ENCODE measurements at regions not wholly inside any gene's neighbourhood (a gene's known extent, or its start where the extent isn't known, plus 50 kb on each side); places are given as distances from the start of the nearest gene placed in this dataset.

DNA sequence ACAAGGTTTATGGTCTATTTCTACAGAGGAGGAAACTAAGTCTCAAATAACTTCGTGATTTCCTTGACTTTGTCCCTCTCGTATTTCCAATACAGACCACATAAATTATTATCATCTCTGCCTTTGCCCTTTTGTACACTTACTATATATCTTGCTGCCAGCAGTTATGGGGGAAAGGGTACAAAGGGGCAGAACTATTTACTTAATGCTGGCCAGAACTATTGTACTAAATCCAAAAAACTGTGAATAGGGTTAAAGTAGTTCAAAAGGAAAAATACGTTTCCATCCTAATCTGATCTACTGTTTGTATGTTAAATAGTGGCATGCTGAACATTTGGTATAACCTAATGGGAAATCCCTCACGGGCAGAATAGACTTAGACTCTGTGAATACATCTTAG is 537.3 kb upstream of the SEMA6D start:
- Histone ChIP-seq H3K27me3 (ENCODE audit: control insufficient read depth, insufficient read depth, low read length) (peaks cover 22% of the 10 kb centered on the region), H3K4me1 (ENCODE audit: control insufficient read depth, insufficient read depth, low read length) (peaks cover 8% of the 10 kb centered on the region), H3K9me3 (replicated peaks; ENCODE audit: control insufficient read depth, low read depth, low read length) (no peaks in the 10 kb centered on the region), H3K27ac (ENCODE audit: low read length) (no peak overlapping the region), H3K4me3 (ENCODE audit: low read length) (no peak overlapping the region), H3K36me3 (ENCODE audit: control insufficient read depth, insufficient read depth, low read length) (no peaks in the 10 kb centered on the region)
- DNase-seq, result no peak
- WGBS (ENCODE audit: insufficient coverage), result no CpG with 5 or more reads among the region's 4 CpGs

DNA sequence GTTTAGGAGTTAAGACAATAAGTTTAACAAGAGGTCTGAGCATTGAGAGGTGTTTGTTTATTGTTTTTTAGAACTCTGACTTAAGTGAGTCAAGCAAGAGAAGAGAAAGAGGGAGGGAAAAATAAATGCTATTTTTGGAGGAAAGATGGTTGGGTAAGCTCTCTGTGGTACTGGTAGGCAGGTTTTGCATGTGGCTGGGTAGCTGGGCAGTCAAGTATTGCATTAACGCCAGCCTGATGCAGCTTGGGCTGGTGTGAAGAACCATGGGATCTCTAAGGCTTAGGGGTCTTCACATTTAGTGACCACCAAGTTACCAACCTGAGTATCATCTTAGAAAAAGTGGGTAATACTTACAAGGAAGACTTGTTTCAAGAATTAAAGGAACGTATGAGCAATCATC is 534.5 kb upstream of the SEMA6D start:
- Histone ChIP-seq H3K36me3 (ENCODE audit: control insufficient read depth, insufficient read depth, low read length) (no peaks in the 10 kb centered on the region), H3K4me1 (ENCODE audit: control insufficient read depth, insufficient read depth, low read length) (peaks cover 13% of the 10 kb centered on the region), H3K27ac (ENCODE audit: low read length) (no peak overlapping the region), H3K27me3 (ENCODE audit: control insufficient read depth, insufficient read depth, low read length) (peaks cover 29% of the 10 kb centered on the region), H3K4me3 (ENCODE audit: low read length) (no peak overlapping the region), H3K9me3 (replicated peaks; ENCODE audit: control insufficient read depth, low read depth, low read length) (no peaks in the 10 kb centered on the region)
- no peak for DNase-seq
- WGBS (ENCODE audit: insufficient coverage), result no CpG with 5 or more reads among the region's 2 CpGs

DNA sequence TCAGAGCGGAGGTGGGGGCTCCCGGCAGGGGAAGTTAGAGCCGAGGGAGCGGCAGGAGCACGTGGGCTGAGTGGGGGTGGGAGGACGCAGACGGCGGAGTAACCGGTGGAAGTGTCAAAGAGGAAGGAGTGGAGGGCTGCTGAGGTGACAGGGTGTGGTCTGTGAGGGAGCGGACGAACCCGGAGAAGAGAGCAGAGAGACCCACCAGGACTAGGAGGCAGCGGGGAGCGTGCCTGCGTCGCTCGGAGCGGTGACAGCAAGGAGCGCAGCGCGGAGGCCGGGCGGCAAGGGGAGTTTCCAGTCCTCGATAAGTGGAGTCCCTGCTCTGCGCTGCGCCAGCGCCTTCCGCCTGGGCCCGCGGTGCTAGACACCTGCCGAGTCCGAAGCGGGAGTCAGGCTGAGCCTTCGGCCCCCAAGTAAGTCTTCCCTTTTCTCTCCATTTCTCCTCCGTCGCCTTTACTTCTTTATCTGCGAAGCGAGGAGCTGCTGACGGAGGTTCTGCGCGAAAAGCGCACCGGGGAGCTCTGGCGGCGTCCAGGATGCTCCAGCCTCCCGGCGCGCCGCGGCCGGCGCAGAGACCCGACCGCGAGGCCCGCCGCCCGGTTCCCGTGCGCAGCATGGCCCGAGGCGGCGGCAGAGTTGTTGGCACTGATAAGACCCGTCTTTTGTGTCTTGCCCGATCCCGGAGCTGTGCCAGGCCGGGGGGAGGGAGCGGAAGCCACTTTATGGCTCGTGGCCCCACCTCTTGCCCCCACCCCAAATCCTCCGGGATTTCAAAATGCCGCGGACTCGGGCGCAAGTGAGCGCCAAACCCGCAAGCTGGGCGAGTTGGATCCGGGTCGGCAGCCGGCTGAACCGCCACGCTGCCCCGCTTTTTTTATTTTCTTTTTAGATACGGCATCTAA is 533.0 kb upstream of the SEMA6D start:
- H3K27me3 ChIP-seq (ENCODE audit: control insufficient read depth, insufficient read depth, low read length), result peaks cover 29% of the 10 kb centered on the region
- H3K4me3 ChIP-seq (ENCODE audit: low read length), result peak overlapping the region; percentile 57
- DNase-seq, result peak; percentile 40

DNA sequence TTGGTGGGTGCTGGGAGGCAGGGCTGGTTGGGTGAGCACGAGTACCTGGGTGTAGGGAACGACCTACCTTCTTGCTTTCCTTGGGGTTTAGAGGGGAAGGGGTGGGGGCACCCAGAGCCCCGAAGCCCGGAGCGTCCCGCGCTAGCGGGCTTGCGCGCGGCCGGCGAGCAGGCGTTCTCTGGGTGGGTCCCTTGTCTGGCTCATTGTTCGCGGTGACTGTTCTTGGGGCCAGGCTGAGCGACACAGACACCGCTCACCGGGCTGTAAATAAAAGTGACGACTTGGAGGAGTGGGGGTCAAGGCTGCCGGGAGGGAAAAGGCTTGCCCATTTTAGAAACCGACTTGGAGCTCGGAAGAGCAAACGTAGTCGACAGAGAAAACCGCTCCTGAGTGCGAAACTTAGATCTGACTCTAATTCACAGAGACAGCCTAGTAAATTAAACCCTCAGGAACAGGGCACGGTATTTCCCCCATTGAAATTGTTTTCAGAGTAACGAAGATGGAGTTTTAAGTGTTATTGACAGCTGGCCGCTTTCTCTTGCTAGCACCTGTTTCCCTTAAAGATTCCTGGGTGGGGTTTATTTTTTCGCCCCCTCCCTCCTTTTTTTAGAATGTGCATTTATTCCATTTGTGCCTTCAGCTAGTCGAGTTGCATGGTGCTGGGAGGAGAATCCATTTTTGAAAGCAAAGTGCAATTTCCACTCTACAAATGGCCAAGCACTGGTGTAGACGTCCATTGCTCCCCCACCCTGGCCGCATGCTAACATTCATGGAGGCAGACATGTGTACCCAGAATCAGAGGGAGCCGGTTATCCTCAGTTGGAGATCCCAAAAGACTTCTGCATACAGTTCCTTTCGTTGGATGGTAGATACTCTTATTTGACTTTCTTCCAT is 532.1 kb upstream of the SEMA6D start:
- Histone ChIP-seq H3K27me3 (ENCODE audit: control insufficient read depth, insufficient read depth, low read length) (peaks cover 29% of the 10 kb centered on the region), H3K27ac (ENCODE audit: low read length) (no peak overlapping the region), H3K36me3 (ENCODE audit: control insufficient read depth, insufficient read depth, low read length) (no peaks in the 10 kb centered on the region), H3K4me3 (ENCODE audit: low read length) (peak overlapping the region; percentile 57), H3K4me1 (ENCODE audit: control insufficient read depth, insufficient read depth, low read length) (peaks cover 13% of the 10 kb centered on the region), H3K9me3 (replicated peaks; ENCODE audit: control insufficient read depth, low read depth, low read length) (no peaks in the 10 kb centered on the region)
- peak; percentile 24 for DNase-seq
- 5% methylated on average over 26 of the region's 36 CpGs for WGBS (ENCODE audit: insufficient coverage)

More for the DNA sequence above, 533.0 kb upstream of the SEMA6D start:
- WGBS (ENCODE audit: insufficient coverage), result under 1% methylated on average over 72 of the region's 84 CpGs
- H3K9me3 ChIP-seq (replicated peaks; ENCODE audit: control insufficient read depth, low read depth, low read length), result no peaks in the 10 kb centered on the region
- no peaks in the 10 kb centered on the region for H3K36me3 ChIP-seq (ENCODE audit: control insufficient read depth, insufficient read depth, low read length)
- peaks cover 13% of the 10 kb centered on the region for H3K4me1 ChIP-seq (ENCODE audit: control insufficient read depth, insufficient read depth, low read length)
- no peak overlapping the region for H3K27ac ChIP-seq (ENCODE audit: low read length)

DNA sequence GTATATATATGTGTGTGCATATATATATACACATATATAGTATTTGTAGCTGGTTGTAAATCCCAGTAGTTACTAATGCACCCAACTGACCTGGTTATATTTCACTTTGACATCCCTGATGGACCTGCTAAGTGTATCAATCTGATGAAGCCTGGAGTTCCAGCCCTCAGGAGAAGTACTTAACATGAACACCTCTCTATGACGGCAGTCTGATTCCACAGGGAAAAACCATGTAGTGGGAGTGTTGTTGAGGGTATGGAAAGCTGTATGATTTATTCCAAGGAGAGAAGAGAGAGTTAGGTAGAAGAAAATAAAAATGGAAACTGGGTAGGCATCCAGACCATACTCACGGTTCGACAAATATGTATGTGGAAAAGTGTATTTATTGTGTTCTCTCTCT is 531.2 kb upstream of the SEMA6D start:
- DNase-seq, result no peak
- Histone ChIP-seq H3K36me3 (ENCODE audit: control insufficient read depth, insufficient read depth, low read length) (no peaks in the 10 kb centered on the region), H3K4me3 (ENCODE audit: low read length) (no peak overlapping the region), H3K27ac (ENCODE audit: low read length) (no peak overlapping the region), H3K27me3 (ENCODE audit: control insufficient read depth, insufficient read depth, low read length) (peaks cover 29% of the 10 kb centered on the region), H3K9me3 (replicated peaks; ENCODE audit: control insufficient read depth, low read depth, low read length) (no peaks in the 10 kb centered on the region), H3K4me1 (ENCODE audit: control insufficient read depth, insufficient read depth, low read length) (peaks cover 13% of the 10 kb centered on the region)
- no CpG with 5 or more reads among the region's 3 CpGs for WGBS (ENCODE audit: insufficient coverage)

DNA sequence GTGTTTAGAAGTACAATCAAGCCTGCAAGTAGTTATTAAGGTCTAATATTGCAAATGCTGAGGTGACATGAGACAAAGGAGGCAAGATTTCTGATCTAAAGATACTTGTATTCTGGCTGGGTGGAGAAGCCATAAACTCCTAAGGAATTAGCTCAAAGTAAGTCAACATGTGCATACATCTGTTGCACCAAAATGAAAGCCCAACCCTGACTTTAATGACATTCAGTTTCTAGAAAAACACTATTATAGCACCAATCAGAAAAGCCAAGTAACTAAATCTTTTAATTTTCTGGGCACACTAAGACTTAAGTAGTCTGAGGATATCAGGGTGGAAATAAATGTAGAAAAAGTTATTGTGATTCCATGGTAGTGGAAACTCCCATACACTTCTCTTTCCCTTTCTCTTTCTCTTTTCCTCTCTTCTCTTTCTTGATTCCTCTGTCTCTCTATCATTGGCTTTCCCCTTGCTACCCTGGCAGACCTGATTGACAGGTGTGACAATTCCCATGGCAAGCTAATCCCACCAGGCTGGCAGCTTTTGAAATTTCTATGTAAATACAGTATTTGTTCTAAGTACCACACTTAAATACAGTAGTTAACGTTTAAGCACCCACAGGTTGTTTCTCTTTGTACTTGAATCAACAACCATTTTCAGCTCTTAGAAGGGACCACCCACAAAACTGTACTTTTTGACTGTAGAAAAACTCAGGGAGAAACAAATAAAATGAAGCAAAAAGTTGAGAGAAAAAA is 528.4 kb upstream of the SEMA6D start:
- WGBS (ENCODE audit: insufficient coverage), result no CpG with 5 or more reads among the region's 1 CpG
- H3K36me3 ChIP-seq (ENCODE audit: control insufficient read depth, insufficient read depth, low read length), result no peaks in the 10 kb centered on the region
- H3K4me1 ChIP-seq (ENCODE audit: control insufficient read depth, insufficient read depth, low read length), result peaks cover 11% of the 10 kb centered on the region
- no peak overlapping the region for H3K4me3 ChIP-seq (ENCODE audit: low read length)
- peaks cover 17% of the 10 kb centered on the region for H3K27me3 ChIP-seq (ENCODE audit: control insufficient read depth, insufficient read depth, low read length)
- no peak overlapping the region for H3K27ac ChIP-seq (ENCODE audit: low read length)
- H3K9me3 ChIP-seq (replicated peaks; ENCODE audit: control insufficient read depth, low read depth, low read length), result no peaks in the 10 kb centered on the region
- no peak for DNase-seq

DNA sequence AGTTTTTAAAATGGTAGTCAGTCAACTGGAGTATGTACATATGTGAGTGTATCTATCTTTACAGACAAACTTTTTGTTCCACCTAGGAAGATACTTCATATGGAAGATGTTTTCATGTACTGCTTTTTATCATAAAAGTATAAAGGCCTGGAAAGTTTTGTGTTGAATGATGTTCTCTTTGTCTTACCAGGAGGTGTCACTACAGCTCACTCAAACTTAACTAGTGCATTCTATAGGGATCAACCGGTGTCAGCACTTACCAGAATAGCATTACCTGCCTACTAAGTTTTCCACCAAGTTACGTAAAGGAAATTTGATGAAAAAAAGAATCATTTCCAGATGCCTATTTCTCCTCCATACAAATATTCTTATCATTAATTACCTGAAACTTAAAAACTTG is 522.6 kb upstream of the SEMA6D start:
- peaks cover 2% of the 10 kb centered on the region for H3K4me1 ChIP-seq (ENCODE audit: control insufficient read depth, insufficient read depth, low read length)
- no peaks in the 10 kb centered on the region for H3K27me3 ChIP-seq (ENCODE audit: control insufficient read depth, insufficient read depth, low read length)
- no CpG with 5 or more reads among the region's 2 CpGs for WGBS (ENCODE audit: insufficient coverage)
- H3K27ac ChIP-seq (ENCODE audit: low read length), result no peak overlapping the region
- no peaks in the 10 kb centered on the region for H3K36me3 ChIP-seq (ENCODE audit: control insufficient read depth, insufficient read depth, low read length)
- H3K4me3 ChIP-seq (ENCODE audit: low read length), result no peak overlapping the region
- no peaks in the 10 kb centered on the region for H3K9me3 ChIP-seq (replicated peaks; ENCODE audit: control insufficient read depth, low read depth, low read length)
- peak; percentile 72 for DNase-seq

DNA sequence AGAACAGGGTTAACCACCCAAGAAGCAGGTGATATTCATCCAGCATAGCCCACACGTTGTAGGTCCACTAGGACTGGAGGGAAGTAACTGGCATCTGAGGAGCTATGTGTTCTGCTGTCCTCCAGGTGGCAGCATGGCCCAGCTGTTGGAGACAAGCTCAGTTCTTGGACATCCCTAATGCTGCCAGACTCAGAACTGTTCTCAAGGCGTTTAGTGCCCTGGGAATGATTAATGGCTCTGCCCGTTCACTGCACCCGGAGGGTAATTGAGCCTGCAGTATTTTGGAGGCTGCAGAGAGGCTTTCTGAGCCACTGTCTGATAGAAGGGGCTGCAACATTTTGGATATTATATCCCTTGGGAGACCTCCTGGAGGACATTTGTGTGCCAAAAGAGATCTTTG is 521.3 kb upstream of the SEMA6D start:
- WGBS (ENCODE audit: insufficient coverage), result 0% methylated on average over 3 of the region's 4 CpGs
- no peak overlapping the region for H3K27ac ChIP-seq (ENCODE audit: low read length)

DNA sequence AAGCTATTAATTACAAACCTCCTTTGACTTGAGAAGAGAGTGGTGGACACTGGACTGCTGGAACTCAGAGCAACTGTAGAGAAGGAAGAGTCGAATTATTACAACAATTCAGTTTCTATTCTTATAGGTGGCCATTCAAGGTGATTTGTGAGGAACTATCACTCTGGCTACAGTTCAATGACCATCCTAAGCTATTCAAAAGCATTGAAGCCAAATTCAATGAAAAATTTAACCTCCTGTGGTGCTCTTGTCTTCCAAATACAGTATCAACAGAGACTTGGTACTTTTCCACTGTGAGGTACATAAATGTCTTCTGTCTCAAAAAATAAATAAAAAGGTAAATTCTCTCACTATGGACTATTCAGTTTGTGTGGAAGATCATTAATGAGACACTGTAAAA is 513.3 kb upstream of the SEMA6D start:
- Histone ChIP-seq H3K27ac (ENCODE audit: low read length) (no peak overlapping the region), H3K36me3 (ENCODE audit: control insufficient read depth, insufficient read depth, low read length) (no peaks in the 10 kb centered on the region), H3K4me3 (ENCODE audit: low read length) (no peak overlapping the region), H3K4me1 (ENCODE audit: control insufficient read depth, insufficient read depth, low read length) (no peaks in the 10 kb centered on the region), H3K27me3 (ENCODE audit: control insufficient read depth, insufficient read depth, low read length) (no peaks in the 10 kb centered on the region), H3K9me3 (replicated peaks; ENCODE audit: control insufficient read depth, low read depth, low read length) (no peaks in the 10 kb centered on the region)
- no CpG with 5 or more reads among the region's 1 CpG for WGBS (ENCODE audit: insufficient coverage)
- DNase-seq, result no peak

More for the DNA sequence above, 521.3 kb upstream of the SEMA6D start:
- no peaks in the 10 kb centered on the region for H3K27me3 ChIP-seq (ENCODE audit: control insufficient read depth, insufficient read depth, low read length)
- peaks cover 2% of the 10 kb centered on the region for H3K4me1 ChIP-seq (ENCODE audit: control insufficient read depth, insufficient read depth, low read length)
- H3K9me3 ChIP-seq (replicated peaks; ENCODE audit: control insufficient read depth, low read depth, low read length), result no peaks in the 10 kb centered on the region
- no peaks in the 10 kb centered on the region for H3K36me3 ChIP-seq (ENCODE audit: control insufficient read depth, insufficient read depth, low read length)
- peak; percentile 95 for DNase-seq
- H3K4me3 ChIP-seq (ENCODE audit: low read length), result no peak overlapping the region

Data from muscle of leg (tissue), 3 donors.